ENCODE measurements at regions not wholly inside any gene's neighbourhood (a gene's known extent, or its start where the extent isn't known, plus 50 kb on each side); places are given as distances from the start of the nearest gene placed in this dataset.
"Not testable (repeated sequence)": the region's sequence is repeated elsewhere in the genome, so short reads cannot be mapped to it uniquely, and the experiment has no call there.

DNA sequence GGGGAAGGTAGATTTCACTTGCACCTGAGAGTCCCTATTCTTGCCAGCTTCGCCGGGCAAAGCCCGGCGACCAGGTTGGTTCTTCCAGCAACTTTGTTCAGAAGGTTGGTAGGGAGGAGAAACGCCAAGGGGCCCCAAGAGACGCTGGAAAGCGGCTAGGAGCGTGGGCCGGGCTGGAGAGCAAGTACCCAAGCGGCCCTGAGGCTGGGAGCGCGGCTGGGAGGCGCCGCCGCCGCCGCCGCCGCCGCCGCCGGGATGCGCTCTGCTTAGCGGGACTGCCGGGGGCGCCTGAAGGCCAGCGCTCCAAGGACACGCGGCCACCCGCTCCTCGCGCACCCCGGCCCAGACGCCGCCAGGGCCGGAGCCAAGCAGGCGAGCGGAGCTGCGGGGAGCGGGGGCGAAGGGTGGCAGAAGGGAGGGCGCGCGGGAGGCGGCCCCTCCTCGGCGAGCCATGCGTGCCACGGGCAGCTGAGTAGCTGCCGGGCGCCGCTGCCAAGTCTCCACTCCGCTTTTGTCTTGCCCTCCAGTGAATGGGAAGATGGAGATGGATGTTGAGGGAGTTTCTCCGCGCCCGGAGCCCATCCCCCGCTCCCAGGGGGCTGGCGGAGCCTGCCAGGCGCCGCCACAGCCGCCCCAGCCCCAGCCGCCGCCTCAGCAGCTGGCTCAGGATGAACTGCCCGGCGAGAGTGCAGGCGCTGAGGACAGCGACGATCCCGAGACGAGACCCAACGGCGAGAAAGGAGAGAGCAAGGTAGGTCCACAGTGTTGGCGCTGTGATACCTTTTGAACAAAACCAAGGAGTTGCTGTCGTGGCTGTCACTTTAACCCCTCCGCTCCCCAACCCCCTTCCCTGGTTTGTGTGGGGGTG is 227.4 kb upstream of the AZI2 start:
- DNase-seq (ENCODE audit: low read depth in 2 of 2) = no peak

DNA sequence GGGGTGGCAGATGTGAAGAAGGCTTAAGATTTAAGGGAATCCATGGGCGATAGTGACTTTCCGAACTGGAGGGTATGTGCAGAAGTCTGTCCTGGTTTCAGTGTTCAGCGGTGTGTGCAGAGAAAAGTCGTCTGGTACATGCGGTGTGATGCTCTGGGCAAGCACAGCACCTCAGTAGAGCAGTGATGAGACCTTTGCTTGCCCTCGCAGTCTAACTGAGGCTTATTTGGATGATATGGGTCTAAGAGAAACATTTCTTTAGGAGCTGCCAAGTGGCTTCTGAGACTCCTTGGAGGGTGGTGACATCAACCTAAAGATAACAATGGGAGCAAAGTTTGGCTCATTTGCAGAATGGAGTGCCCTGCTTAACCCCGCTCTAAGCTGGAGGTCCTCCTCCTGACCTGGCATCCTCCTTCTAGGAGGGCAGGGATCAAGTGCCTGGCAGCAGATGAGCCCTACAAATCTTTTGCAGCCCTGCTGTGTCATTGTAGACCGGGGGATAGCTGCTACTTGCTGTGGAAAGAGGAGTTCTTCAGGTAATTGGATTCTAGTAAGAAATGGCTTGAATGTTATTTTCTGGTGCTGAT is 228.1 kb upstream of the AZI2 start:
- DNase-seq (ENCODE audit: low read depth in 2 of 2) = no peak

- no peak for DNase-seq (ENCODE audit: low read depth in 2 of 2)
Measured at GRCh38 chr3:28577941-28578500, 229.4 kb upstream of the AZI2 start.

DNA sequence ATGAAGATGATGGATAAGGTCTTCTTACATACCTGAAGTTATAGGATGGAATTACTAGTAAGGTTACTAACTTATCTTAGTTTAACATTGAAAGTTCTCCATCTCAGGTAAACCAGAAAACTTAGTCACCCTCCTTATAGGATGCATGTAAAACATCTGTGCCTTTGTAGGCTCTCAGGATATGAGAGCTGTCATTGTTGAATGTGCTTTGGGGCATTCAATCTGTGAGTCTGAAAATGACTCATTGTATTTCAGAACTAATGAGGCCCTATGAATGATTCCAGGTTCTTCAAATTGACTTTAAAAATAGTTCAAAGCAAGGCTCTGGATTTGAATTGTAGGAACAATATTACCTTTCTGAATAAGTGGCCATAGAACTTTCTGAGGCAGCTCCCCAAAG is 237.7 kb upstream of the AZI2 start:
- DNase-seq (ENCODE audit: low read depth in 2 of 2) = no peak

- DNase-seq (ENCODE audit: low read depth in 2 of 2) = no peak
Measured at GRCh38 chr3:28587723-28588122, 239.1 kb upstream of the AZI2 start.

- no peak for DNase-seq (ENCODE audit: low read depth in 2 of 2)
Measured at GRCh38 chr3:28590216-28590615, 241.6 kb upstream of the AZI2 start.

GRCh38 chr3:28590860-28591259 is 242.2 kb upstream of the AZI2 start:
- DNase-seq (ENCODE audit: low read depth in 2 of 2) = no peak

DNA sequence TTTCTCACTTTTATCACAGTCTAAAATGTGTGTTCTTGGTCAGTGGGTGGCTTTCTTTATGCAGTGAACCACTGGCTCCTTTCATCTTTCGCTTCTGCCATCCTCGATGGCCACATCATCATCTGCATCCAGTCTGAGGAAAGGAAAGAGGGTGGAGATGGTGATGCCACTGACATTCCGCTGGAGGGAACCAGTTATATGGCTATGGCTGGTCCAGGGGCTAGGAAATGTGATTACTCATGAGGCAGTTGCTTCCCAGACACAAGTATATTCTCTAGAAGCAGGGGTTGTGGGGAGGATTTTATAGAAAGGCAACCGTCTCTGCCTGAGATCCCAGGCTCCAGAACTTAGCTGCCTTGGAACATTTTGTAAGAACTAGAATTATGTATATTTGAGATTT is 246.7 kb upstream of the AZI2 start:
- DNase-seq (ENCODE audit: low read depth in 2 of 2) = no peak

- DNase-seq (ENCODE audit: low read depth in 2 of 2) = no peak
Measured at GRCh38 chr3:28597452-28597851, 248.8 kb upstream of the AZI2 start.

DNA sequence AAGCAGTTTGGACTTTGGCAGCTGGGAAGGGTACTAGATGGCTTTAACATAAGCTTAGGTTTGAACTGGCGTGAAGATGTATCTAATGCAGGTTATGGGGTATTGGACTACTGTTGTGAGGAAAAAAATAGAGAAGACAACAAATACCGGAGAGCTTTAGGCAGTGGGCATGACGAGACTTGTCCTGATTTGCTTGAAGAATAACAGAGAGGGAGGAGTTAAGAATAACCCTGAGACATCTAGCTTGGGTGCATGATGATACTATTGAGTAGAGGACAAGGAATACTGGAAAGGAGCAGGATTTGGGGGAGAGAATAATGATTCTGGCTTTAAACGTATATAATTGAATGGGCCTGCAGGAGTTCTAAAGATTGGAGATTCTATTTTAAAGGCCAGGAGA is 249.5 kb upstream of the AZI2 start:
- no peak for DNase-seq (ENCODE audit: low read depth in 2 of 2)

DNA sequence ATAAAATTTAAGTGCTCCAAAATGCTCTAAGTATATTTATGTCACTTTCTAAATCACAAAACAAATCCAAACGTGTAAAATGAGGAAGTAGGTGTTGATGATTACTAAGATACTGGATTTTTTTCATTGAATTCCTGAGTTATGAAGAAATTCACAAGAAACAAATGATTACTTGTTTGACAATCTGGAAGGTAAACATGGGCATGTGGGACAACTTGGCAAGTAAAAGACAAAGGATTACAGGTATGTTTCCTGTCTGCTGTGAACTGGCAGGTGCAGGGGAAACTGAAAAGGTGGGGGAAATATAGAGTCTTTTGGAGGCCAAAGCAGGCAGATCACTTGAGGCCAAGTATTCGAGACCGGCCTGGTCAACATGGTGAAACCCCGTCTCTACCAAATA is 252.7 kb upstream of the AZI2 start:
- no peak for DNase-seq (ENCODE audit: low read depth in 2 of 2)

- no peak for DNase-seq (ENCODE audit: low read depth in 2 of 2)
Measured at GRCh38 chr3:28606283-28606682, 257.7 kb upstream of the AZI2 start.

DNA sequence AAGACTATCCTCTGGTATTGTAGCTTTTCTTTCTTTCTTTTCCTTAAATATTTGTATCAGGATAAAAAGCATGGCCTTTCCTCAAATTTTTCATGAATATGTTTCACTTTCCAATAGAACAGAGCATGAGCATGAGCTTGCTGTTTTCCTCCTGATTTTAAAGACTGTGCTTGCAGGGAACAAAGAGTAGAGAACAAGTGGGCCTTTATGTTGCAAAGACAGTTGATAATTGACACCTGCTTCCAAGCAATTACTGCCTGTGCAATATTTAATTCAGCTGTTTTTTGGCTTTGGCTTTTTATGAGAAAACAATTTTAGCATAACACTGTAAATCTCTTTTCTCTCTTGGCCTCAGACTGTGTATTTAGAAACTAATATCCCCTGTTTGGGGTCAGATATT is 263.6 kb upstream of the AZI2 start:
- no peak for DNase-seq (ENCODE audit: low read depth in 2 of 2)

GRCh38 chr3:28613511-28614106 is 265.0 kb upstream of the AZI2 start:
- no peak for DNase-seq (ENCODE audit: low read depth in 2 of 2)

DNA sequence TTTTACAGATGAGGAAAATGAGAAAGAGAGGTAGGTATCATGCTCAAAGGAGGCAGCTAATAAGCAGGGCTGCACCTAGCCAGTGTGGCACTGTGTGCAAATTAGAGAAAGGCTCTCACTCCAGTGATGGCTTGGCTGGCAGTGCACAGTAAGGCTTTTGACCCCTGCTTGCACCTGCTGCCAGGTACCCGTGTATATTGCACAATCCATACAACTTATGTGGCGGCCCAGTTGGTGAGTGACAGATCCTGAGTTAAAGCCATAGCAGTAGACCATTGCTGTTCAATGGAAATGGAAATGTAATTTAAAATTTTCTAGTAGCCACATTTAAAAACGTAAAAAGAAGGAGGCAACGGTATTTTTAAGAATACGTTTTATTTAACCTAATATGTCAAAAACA is 266.4 kb upstream of the AZI2 start:
- DNase-seq (ENCODE audit: low read depth in 2 of 2) = no peak

- no peak for DNase-seq (ENCODE audit: low read depth in 2 of 2)
Measured at GRCh38 chr3:28615971-28616370, 267.3 kb upstream of the AZI2 start.

GRCh38 chr3:28617821-28618220 is 269.2 kb upstream of the AZI2 start:
- DNase-seq (ENCODE audit: low read depth in 2 of 2) = no peak

DNA sequence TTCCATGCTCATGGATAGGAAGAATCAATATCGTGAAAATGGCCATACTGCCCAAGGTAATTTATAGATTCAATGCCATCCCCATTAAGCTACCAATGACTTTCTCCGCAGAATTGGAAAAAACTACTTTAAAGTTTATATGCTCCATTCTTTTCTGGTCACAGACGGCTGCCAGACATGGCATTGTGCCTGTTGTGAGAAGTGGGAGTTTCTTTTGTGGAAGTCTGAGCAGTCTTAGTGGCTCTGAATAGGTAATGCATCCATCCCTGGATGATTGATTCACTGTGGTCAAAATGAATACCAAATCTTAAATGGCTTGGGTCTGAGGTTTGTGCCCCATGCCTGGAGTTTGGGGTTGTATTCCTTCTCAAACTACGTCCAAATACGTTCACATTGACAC is 274.5 kb upstream of the AZI2 start:
- DNase-seq (ENCODE audit: low read depth in 2 of 2) = no peak

GRCh38 chr3:28624084-28624483 is 275.5 kb upstream of the AZI2 start:
- no peak for DNase-seq (ENCODE audit: low read depth in 2 of 2)

DNA sequence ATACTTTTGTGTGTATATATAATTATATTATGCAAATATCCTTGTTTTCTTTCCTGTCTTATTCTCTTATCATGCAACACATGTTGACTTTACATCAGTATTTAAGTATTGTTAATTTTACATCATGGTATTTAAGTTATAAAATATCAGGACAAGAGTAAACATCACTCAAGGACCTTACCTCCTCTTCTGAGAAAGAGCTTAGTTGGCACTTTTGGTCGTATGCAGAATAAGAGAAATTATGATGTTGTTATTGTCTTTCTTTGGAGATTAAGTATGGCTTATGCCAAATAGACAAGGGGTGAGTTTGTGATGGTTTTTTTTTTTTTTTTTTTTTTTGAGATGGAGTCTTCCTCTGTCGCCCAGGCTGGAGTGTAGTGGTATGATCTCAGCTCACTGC is 279.2 kb upstream of the AZI2 start:
- not testable (repeated sequence) for DNase-seq (ENCODE audit: low read depth in 2 of 2)

- DNase-seq (ENCODE audit: low read depth in 2 of 2) = no peak
Measured at GRCh38 chr3:28634019-28634418, 285.4 kb upstream of the AZI2 start.

GRCh38 chr3:28637742-28638141 is 289.1 kb upstream of the AZI2 start:
- DNase-seq (ENCODE audit: low read depth in 2 of 2) = no peak

DNA sequence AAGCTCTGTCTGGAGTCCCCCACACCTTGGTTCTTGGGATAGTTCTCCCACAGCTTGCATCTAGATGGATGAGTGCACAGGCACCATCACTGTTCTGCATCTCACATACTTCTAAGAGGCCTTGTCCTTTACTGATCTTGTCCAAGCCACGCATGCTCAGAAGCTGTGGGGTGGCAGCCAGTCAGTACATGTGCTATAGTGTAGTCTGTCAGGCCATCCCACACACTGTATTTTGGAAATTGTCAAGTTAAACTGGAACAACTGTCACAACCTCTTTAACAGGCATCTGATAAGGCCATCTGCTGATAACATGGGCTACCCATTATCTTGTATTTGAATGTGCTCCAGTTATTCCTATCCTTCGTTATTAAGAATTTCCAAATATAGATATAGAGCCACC is 296.5 kb upstream of the AZI2 start:
- no peak for DNase-seq (ENCODE audit: low read depth in 2 of 2)

Measured in stimulated activated CD4-positive, alpha-beta T cell treated with anti-CD3 and anti-CD28 coated beads, Interleukin-1b, Interleukin-23, amount 100 ng/mL, for 4 hours (primary cell).